Neural cell (in vitro differentiated cells): ENCODE measurements at regions not wholly inside any gene's neighbourhood (a gene's known extent, or its start where the extent isn't known, plus 50 kb on each side); places are given as distances from the start of the nearest gene placed in this dataset.
"Not testable (repeated sequence)": the region's sequence is repeated elsewhere in the genome, so short reads cannot be mapped to it uniquely, and the experiment has no call there.

Experiments
- H2AFZ ChIP-seq: fragments of 200-600, 300-800 bp; sonication (generic), shearing (Covaris generic); 2 replicates; pipeline ENCODE4 v1.6.0; 2014; ENCODE audit warnings: low read depth, mild to moderate bottlenecking, antibody characterized with exemption, low read length, moderate library complexity
- H3F3A ChIP-seq: fragments of 200-600 bp; shearing (Covaris generic); 2 replicates; pipeline ENCODE4 v1.6.1; 2016; ENCODE audit warnings: mild to moderate bottlenecking, moderate library complexity, mixed read lengths, antibody characterized with exemption, low read length; ENCODE audit not compliant: insufficient read depth, poor library complexity, severe bottlenecking
- H3K27ac ChIP-seq: fragments of 200-600, 300-800 bp; sonication (generic), shearing (Covaris generic); 2 replicates; pipeline ENCODE4 v1.5.1; 2014; ENCODE audit warnings: mild to moderate bottlenecking, low read length, moderate library complexity
- H3K27me3 ChIP-seq: fragments of 300-800, 200-600 bp; sonication (generic), shearing (Covaris generic); 2 replicates; pipeline ENCODE4 v1.6.0; 2014; ENCODE audit warnings: mild to moderate bottlenecking, low read depth, low read length, moderate library complexity; ENCODE audit not compliant: insufficient read depth
- H3K36me3 ChIP-seq: fragments of 300-800, 200-600 bp; sonication (generic), shearing (Covaris generic); 2 replicates; pipeline ENCODE4 v1.5.1; 2014; ENCODE audit warnings: mild to moderate bottlenecking, antibody characterized with exemption, low read length, moderate library complexity; ENCODE audit not compliant: insufficient read depth
- H3K4me2 ChIP-seq: fragments of 300-800, 200-600 bp; sonication (generic), shearing (Covaris generic); 2 replicates; pipeline ENCODE4 v1.6.0; 2014; ENCODE audit warnings: mild to moderate bottlenecking, low read length
- H3K4me3 ChIP-seq: fragments of 300-800, 200-600 bp; sonication (generic), shearing (Covaris generic); 2 replicates; pipeline ENCODE4 v1.5.1; 2014; ENCODE audit warnings: mild to moderate bottlenecking, low read length, moderate library complexity
- H3K79me2 ChIP-seq: fragments of 200-600 bp; shearing (Covaris generic); replicated peaks from 2 replicates; pipeline ENCODE4 v1.6.0; 2014; ENCODE audit warnings: mild to moderate bottlenecking, low read length, moderate library complexity; ENCODE audit not compliant: insufficient read depth
- H3K9ac ChIP-seq: fragments of 300-800, 200-600 bp; sonication (generic), shearing (Covaris generic); 2 replicates; pipeline ENCODE4 v1.6.1; 2016; ENCODE audit warnings: mild to moderate bottlenecking, low read length, mixed read lengths
- H3K9me2 ChIP-seq: fragments of 200-600 bp; shearing (Covaris generic); 2 replicates; pipeline ENCODE4 v1.6.1; 2016; ENCODE audit warnings: mild to moderate bottlenecking, low read length, mixed read lengths; ENCODE audit not compliant: insufficient read depth
- H3K9me3 ChIP-seq: fragments of 200-600, 300-800 bp; sonication (generic), shearing (Covaris generic); 2 replicates; pipeline ENCODE4 v1.6.1; 2016; ENCODE audit warnings: mild to moderate bottlenecking, mixed run types, low read length, moderate library complexity, mixed read lengths
- H4K20me1 ChIP-seq: fragments of 200-600 bp; shearing (Covaris generic); 2 replicates; pipeline ENCODE4 v1.6.1; 2016; ENCODE audit warnings: mild to moderate bottlenecking, mixed run types; ENCODE audit not compliant: insufficient read depth
- EP300 ChIP-seq: fragments of 450-650 bp; conservative IDR thresholded peaks from 2 replicates; pipeline ENCODE4 v1.6.1; 2014; ENCODE audit warnings: antibody characterized with exemption, mild to moderate bottlenecking, moderate library complexity; ENCODE audit not compliant: poor library complexity, severe bottlenecking
- POLR2AphosphoS5 ChIP-seq: IDR thresholded peaks from 2 replicates; pipeline ENCODE4 v1.6.1; 2012
- RAD21 ChIP-seq: fragments of 450-650 bp; conservative IDR thresholded peaks from 2 replicates; pipeline ENCODE4 v1.6.1; 2014; ENCODE audit warnings: antibody characterized with exemption, mild to moderate bottlenecking, moderate library complexity
- SMC3 ChIP-seq: fragments of 450-650 bp; conservative IDR thresholded peaks from 2 replicates; pipeline ENCODE4 v1.6.1; 2014; ENCODE audit warnings: antibody characterized with exemption, mild to moderate bottlenecking, moderate library complexity; ENCODE audit not compliant: poor library complexity
- TF ChIP-seq, protein P1 (sequence below): IDR thresholded peaks from 2 replicates; pipeline ENCODE4 v1.6.1; 2012; ENCODE audit warnings: borderline replicate concordance
- TF ChIP-seq, protein P2 (sequence below): fragments of 450-650 bp; IDR thresholded peaks from 2 replicates; pipeline ENCODE4 v1.5.1; 2014; ENCODE audit warnings: antibody characterized with exemption, mild to moderate bottlenecking, moderate library complexity; ENCODE audit not compliant: poor library complexity, severe bottlenecking

DNA sequence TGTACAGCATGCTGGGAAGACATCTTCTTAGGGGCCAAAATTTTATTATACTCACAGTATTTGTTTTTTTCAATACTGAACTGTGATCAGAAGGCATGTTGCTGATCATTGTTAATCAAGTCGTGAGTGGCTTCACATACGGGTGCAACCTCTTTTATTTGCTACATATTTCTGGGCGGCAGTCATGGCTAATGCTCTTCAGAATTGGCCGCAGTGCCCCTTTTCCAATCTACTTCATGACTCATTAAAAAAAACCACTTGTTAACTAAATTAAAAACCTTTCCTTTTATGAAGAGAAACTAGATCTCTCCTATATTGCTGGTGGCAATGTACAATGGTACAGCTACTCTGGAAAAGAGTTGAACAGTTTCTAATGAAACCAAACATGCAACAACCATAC lies 101.5 kb upstream of the C1GALT1C1 start:
- no peaks in the 10 kb centered on the region for H3K9me3 ChIP-seq
- H3F3A ChIP-seq = no peaks in the 10 kb centered on the region
- TF ChIP-seq SMC3 (no peak), EP300 (no peak), POLR2AphosphoS5 (no peak), RAD21 (no peak)
- TF ChIP-seq, protein P1, sequence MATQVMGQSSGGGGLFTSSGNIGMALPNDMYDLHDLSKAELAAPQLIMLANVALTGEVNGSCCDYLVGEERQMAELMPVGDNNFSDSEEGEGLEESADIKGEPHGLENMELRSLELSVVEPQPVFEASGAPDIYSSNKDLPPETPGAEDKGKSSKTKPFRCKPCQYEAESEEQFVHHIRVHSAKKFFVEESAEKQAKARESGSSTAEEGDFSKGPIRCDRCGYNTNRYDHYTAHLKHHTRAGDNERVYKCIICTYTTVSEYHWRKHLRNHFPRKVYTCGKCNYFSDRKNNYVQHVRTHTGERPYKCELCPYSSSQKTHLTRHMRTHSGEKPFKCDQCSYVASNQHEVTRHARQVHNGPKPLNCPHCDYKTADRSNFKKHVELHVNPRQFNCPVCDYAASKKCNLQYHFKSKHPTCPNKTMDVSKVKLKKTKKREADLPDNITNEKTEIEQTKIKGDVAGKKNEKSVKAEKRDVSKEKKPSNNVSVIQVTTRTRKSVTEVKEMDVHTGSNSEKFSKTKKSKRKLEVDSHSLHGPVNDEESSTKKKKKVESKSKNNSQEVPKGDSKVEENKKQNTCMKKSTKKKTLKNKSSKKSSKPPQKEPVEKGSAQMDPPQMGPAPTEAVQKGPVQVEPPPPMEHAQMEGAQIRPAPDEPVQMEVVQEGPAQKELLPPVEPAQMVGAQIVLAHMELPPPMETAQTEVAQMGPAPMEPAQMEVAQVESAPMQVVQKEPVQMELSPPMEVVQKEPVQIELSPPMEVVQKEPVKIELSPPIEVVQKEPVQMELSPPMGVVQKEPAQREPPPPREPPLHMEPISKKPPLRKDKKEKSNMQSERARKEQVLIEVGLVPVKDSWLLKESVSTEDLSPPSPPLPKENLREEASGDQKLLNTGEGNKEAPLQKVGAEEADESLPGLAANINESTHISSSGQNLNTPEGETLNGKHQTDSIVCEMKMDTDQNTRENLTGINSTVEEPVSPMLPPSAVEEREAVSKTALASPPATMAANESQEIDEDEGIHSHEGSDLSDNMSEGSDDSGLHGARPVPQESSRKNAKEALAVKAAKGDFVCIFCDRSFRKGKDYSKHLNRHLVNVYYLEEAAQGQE = no peak
- no peak overlapping the region for H3K4me2 ChIP-seq
- no peaks in the 10 kb centered on the region for H3K27me3 ChIP-seq
- no peak overlapping the region for H3K27ac ChIP-seq
- H3K79me2 ChIP-seq = no peaks in the 10 kb centered on the region
- no peak overlapping the region for H3K9ac ChIP-seq
- H2AFZ ChIP-seq = no peak overlapping the region
- H3K9me2 ChIP-seq = no peaks in the 10 kb centered on the region
- H4K20me1 ChIP-seq = no peaks in the 10 kb centered on the region
- no peak overlapping the region for H3K4me3 ChIP-seq
- no peaks in the 10 kb centered on the region for H3K36me3 ChIP-seq

DNA sequence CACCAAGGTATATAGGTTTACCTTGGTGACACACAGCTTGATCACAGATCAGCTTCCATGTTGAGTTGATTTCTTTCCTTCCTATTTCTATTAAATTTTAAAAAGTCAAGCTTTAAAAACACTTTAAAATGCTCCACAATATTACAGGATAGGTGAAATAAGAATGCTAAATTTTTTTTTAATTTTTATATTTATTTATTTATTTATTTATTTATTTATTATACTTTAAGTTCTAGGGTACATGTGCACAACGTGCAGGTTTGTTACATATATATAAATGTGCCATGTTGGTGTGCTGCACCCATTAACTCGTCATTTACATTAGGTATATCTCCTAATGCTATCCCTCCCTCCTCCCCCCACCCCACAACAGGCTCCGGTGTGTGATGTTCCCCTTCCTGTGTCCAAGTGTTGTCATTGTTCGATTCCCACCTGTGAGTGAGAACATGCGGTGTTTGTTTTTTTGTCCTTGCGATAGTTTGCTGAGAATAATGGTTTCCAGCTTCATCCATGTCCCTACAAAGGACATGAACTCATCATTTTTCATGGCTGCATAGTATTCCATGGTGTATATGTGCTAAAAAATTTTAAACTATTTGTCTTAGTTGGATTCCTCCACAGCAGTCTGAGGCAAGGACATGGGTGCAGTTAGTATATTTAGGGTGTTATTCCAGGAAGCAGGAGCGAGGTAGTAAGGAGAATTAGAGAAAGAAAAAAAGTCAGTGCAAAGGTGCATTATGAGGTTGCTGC lies 99.8 kb upstream of the C1GALT1C1 start:
- H3K27me3 ChIP-seq, H2AFZ ChIP-seq, H3K27ac ChIP-seq, H4K20me1 ChIP-seq, H3K9me3 ChIP-seq, H3K9me2 ChIP-seq, H3K4me2 ChIP-seq, H3K36me3 ChIP-seq, H3K79me2 ChIP-seq, H3F3A ChIP-seq, H3K9ac ChIP-seq, H3K4me3 ChIP-seq: not testable (repeated sequence)

DNA sequence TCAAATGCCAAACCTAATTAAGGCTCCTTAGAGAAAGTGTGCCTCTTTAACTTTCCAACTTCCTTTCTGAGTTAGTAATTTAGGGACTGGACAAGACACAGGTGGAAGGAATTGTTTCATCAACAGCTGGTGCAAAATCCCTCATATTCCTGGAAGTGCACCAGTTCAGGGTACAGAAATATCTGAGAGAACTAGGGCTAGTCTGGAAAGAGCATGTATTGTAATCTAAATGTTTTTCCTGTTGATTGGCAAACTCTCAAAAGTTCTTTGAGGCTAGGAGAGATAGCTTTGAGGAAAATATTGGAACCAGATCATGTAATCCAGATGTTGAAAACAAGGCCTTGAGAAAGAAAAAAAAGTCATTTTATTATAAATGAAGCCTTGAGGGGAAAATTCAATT lies 98.1 kb upstream of the C1GALT1C1 start:
- H4K20me1 ChIP-seq = no peaks in the 10 kb centered on the region

More for the DNA sequence above, 98.1 kb upstream of the C1GALT1C1 start:
- H3K9me3 ChIP-seq = no peaks in the 10 kb centered on the region
- H3F3A ChIP-seq = no peaks in the 10 kb centered on the region
- H3K9me2 ChIP-seq = no peaks in the 10 kb centered on the region
- no peak overlapping the region for H3K9ac ChIP-seq
- no peak overlapping the region for H3K4me2 ChIP-seq
- H3K79me2 ChIP-seq = no peaks in the 10 kb centered on the region
- no peaks in the 10 kb centered on the region for H3K36me3 ChIP-seq
- H2AFZ ChIP-seq = no peak overlapping the region
- H3K4me3 ChIP-seq = no peak overlapping the region
- H3K27me3 ChIP-seq = no peaks in the 10 kb centered on the region
- H3K27ac ChIP-seq = no peak overlapping the region
- TF ChIP-seq, protein P1 = no peak
- TF ChIP-seq, protein P2, sequence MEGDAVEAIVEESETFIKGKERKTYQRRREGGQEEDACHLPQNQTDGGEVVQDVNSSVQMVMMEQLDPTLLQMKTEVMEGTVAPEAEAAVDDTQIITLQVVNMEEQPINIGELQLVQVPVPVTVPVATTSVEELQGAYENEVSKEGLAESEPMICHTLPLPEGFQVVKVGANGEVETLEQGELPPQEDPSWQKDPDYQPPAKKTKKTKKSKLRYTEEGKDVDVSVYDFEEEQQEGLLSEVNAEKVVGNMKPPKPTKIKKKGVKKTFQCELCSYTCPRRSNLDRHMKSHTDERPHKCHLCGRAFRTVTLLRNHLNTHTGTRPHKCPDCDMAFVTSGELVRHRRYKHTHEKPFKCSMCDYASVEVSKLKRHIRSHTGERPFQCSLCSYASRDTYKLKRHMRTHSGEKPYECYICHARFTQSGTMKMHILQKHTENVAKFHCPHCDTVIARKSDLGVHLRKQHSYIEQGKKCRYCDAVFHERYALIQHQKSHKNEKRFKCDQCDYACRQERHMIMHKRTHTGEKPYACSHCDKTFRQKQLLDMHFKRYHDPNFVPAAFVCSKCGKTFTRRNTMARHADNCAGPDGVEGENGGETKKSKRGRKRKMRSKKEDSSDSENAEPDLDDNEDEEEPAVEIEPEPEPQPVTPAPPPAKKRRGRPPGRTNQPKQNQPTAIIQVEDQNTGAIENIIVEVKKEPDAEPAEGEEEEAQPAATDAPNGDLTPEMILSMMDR = no peak
- TF ChIP-seq EP300 (no peak), POLR2AphosphoS5 (no peak)
